ENCODE measurements at regions not wholly inside any gene's neighbourhood (a gene's known extent, or its start where the extent isn't known, plus 50 kb on each side); places are given as distances from the start of the nearest gene placed in this dataset.
"Not testable (repeated sequence)": the region's sequence is repeated elsewhere in the genome, so short reads cannot be mapped to it uniquely, and the experiment has no call there.

- no peak for DNase-seq
Measured at GRCh38 chr1:96569288-96569687, 152.3 kb upstream of the PTBP2 start.

- no peak for DNase-seq
Measured at GRCh38 chr1:96579636-96580035, 141.9 kb upstream of the PTBP2 start.

- no peak for DNase-seq
Measured at GRCh38 chr1:96580920-96581319, 140.7 kb upstream of the PTBP2 start.

- DNase-seq, result no peak
Measured at GRCh38 chr1:96581772-96582171, 139.8 kb upstream of the PTBP2 start.

- no peak for DNase-seq
Measured at GRCh38 chr1:96583903-96584302, 137.7 kb upstream of the PTBP2 start.

- no peak for DNase-seq
Measured at GRCh38 chr1:96587222-96587621, 134.4 kb upstream of the PTBP2 start.

GRCh38 chr1:96588416-96588995, 133.1 kb upstream of the PTBP2 start:
- no peak for DNase-seq

GRCh38 chr1:96595530-96595929, 126.1 kb upstream of the PTBP2 start:
- not testable (repeated sequence) for DNase-seq

GRCh38 chr1:96596226-96596922, 125.2 kb upstream of the PTBP2 start:
- no peak for DNase-seq

- DNase-seq, result no peak
Measured at GRCh38 chr1:96597218-96597617, 124.4 kb upstream of the PTBP2 start.

GRCh38 chr1:96598416-96599168, 123.0 kb upstream of the PTBP2 start:
- DNase-seq, result no peak

GRCh38 chr1:96604620-96605019, 117.0 kb upstream of the PTBP2 start:
- DNase-seq, result not testable (repeated sequence)

GRCh38 chr1:96617375-96617774, 104.2 kb upstream of the PTBP2 start:
- not testable (repeated sequence) for DNase-seq

- DNase-seq, result no peak
Measured at GRCh38 chr1:96632045-96632664, 89.4 kb upstream of the PTBP2 start.

GRCh38 chr1:96633695-96634094, 87.9 kb upstream of the PTBP2 start:
- no peak for DNase-seq

GRCh38 chr1:96634883-96635282, 86.7 kb upstream of the PTBP2 start:
- peak; percentile 94 for DNase-seq

- no peak for DNase-seq
Measured at GRCh38 chr1:96641282-96641681, 80.3 kb upstream of the PTBP2 start.

- no peak for DNase-seq
Measured at GRCh38 chr1:96643519-96643918, 78.1 kb upstream of the PTBP2 start.

GRCh38 chr1:96649301-96649700, 72.3 kb upstream of the PTBP2 start:
- DNase-seq, result no peak

- no peak for DNase-seq
Measured at GRCh38 chr1:96651517-96651916, 70.1 kb upstream of the PTBP2 start.

GRCh38 chr1:96660051-96660450, 61.5 kb upstream of the PTBP2 start:
- DNase-seq, result no peak

GRCh38 chr1:96660503-96660902, 61.1 kb upstream of the PTBP2 start:
- DNase-seq, result no peak

Data from NCI-H2029 treated with DMSO at 0.1 percent for 48 hours (cell line).